HG02943 (cell line): ENCODE measurements at regions not wholly inside any gene's neighbourhood (a gene's known extent, or its start where the extent isn't known, plus 50 kb on each side); places are given as distances from the start of the nearest gene placed in this dataset.
"Not testable (repeated sequence)": the region's sequence is repeated elsewhere in the genome, so short reads cannot be mapped to it uniquely, and the experiment has no call there.

Experiments
- ATAC-seq: cut with Tn5 transposase; IDR thresholded peaks from one replicate; pipeline ENCODE4 v1.9.1; 2021; ENCODE audit warnings: mild to moderate bottlenecking, low read depth, moderate library complexity; ENCODE audit not compliant: unreplicated experiment

- not testable (repeated sequence) for ATAC-seq
These were observed 52.9 kb upstream of the CSF1 start for GRCh38 chr1:109857702-109858101.

- ATAC-seq = not testable (repeated sequence)
These were observed 54.7 kb upstream of the CSF1 start for GRCh38 chr1:109855986-109856385.

GRCh38 chr1:109853972-109854371 is 56.7 kb upstream of the CSF1 start:
- ATAC-seq = not testable (repeated sequence)

- not testable (repeated sequence) for ATAC-seq
These were observed 58.2 kb upstream of the CSF1 start for GRCh38 chr1:109852221-109853015.

GRCh38 chr1:109850827-109851226 is 59.8 kb upstream of the CSF1 start:
- no peak for ATAC-seq

- no peak for ATAC-seq
These were observed 60.5 kb upstream of the CSF1 start for GRCh38 chr1:109850194-109850593.

- no peak for ATAC-seq
These were observed 61.0 kb upstream of the CSF1 start for GRCh38 chr1:109849655-109850054.

DNA sequence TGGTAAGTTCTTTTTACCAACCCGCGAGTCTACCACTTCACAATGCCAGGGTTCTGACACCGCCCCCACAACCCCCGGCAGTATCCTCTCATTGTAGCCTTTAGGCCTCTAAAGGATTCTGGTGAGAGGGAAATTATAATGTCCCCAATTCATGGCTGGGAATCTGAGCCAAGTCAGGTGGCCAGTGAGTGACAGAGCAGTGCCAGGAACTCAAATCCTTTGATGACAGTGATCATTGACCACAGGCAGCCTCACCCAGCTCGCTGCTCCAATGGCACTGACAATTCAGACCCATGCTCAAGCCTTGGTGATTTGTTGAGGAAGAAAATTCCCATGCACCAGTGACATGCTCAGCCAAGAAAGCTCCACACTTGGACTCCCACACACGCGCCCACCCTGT is 63.4 kb upstream of the CSF1 start:
- no peak for ATAC-seq

DNA sequence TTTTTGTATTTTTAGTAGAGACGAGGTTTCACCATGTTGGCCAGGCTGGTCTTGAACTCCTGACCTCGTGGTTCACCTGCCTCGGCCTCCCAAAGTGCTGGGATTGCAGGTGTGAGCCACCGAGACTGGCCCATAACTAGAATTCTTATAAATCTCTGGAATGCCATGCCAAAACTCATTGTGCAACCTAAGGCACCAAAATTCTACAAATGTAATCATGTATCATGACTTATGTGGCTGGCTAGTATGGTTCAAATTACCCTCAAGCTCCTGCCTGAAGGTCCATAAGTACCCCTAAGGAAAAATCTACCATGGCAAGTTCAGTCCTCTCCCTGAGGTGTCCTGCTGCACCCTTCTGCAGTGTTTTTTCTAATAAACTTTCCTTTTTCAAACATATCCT is 63.8 kb upstream of the CSF1 start:
- ATAC-seq = no peak

GRCh38 chr1:109846162-109846561 is 64.5 kb upstream of the CSF1 start:
- no peak for ATAC-seq

DNA sequence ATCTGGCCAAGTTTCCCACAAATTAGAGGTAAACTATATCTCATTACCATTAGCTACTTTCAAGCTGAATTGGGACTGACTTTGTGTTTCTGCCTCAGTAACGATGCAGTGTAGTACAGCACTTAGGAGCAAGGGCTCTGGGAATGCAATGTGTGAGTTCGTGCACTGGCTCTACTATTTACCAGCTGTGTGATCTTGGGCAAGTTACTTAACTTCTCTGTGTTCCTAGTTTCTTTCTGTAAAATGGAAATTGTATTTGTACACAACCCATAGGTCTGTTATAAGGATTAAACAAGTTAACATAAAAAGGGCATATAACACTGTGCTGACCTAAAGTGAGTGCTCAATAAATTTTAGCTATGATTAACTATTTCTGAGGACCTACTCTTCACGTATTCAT is 65.0 kb upstream of the CSF1 start:
- ATAC-seq = no peak

GRCh38 chr1:109844609-109845008 is 66.0 kb upstream of the CSF1 start:
- ATAC-seq = no peak

- no peak for ATAC-seq
These were observed 70.5 kb upstream of the CSF1 start for GRCh38 chr1:109840011-109840629.

DNA sequence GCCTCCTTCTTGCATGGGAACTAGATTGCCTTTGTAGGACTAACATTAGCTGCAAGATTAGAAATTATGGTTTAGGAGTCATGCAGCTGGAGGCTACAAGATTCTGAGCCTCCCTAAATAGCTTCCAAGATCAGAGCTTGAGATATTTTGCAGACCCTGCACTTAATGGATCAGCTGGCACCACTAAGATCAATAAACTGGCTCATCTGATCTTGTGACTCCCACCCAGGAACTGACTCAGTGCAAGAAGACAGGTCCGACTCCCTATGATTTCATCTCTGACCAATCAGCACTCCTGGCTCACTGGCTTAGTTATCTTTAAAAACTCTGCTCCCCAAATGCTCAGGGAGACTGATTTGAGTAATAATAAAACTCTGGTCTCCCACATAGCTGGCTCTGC is 71.4 kb upstream of the CSF1 start:
- not testable (repeated sequence) for ATAC-seq

GRCh38 chr1:109838838-109839240 is 71.8 kb upstream of the CSF1 start:
- no peak for ATAC-seq

DNA sequence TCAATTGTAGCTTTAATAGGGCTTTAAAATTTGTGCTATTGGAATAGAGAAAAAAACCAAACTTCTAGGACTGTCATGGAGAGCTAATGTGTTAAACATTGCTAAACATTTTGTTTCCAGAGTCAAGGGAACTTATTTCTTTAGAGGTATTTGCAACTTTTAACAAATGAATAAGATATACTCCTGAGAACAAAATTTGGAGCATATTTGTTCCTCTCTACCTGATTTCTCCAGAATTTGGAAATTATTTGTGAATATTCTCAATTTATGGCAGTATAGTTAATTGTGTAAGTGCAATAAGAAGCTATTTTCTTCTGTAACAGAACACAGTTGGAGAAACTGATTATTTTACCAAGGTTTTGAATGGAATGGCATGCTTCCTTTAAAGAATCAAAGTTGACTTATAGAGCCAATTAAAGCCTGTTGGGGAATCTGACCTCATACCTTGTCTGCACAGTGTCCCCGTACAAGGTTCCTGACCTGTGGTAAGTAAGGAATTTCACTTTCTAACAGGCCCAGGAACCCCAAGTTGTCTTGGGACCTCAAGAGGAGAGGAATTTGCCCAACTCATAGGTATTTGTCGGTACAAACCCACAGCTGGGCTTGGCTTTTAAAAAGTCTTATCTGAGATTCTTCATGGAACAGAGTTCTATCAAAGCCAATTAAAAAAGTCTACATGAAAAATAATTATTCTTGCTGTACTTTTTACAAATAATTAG is 72.6 kb upstream of the CSF1 start:
- ATAC-seq = no peak

DNA sequence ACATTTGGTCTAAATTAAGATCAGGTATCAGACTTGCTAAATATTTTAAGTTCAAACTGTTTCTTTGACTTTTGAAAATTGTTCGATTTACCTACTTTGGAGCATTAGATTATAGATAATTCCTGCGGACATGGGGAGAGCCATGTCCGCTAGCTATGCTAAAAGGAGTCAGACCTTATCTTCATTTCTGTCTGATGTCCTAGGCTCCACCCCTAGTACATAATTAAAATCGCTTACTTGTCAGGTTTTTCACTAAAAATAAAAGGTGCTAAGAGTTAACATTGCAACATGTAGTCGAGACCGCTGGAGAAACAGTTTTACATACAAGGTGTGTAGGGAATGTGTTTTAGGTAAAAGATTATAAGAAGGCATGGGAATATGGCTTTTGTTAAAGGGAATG is 71.9 kb upstream of the EPS8L3 start:
- ATAC-seq = not testable (repeated sequence)

DNA sequence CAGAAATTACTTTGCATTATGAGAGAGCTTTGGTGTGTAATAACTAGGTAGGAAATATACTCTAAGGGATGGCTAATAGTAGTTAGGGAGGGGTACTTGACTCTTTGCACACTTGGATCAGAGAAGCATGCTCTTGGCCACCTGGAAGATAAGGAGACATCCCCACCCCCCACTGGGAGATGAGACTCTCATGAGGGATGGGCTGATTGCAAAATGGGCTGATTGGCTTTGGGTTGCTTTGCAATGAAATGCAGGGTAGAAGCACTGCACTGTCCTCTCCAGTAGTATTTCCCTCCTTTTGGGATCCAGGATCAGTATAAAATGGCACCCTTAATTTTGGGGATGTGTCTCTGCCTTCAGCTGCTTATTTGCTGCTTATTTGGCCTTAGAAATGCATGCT is 71.2 kb upstream of the EPS8L3 start:
- ATAC-seq = no peak

GRCh38 chr1:109832945-109833344 is 69.2 kb upstream of the EPS8L3 start:
- ATAC-seq = no peak

DNA sequence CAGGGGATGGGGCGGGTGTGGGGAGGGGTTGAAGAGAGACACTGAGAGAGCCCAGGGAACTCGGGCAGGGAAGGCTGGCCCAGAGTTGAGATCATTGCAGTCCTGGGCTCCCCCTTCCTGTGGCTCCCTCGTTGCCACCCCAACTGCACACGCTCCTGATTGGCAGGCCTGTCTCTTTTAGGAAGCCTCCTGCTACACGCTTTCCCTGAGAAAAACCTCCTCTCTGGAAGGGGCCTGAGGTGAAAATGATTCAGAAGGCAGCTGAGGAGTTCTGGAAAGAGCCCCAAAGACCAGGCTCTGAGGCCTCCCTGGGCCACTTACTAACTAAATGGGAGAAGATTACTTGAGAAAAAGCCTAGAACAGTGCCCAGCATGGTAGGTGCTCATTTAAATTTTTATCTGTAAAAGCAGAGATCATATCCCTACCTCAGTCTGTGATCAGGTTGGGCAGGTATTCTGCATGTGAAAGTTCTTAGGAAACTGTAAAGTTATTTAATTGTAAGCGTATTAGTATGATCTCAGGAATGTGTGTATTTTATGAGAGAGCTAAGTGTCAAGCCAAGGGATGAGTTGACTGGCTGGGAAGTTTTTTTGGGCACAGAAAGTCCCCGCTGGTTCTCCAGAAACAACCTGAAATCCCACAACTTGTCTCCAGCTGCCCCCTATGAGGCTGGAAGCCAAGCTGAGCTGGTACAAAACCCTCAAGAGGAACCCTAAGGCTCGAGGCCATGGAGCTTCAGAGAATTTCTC is 65.2 kb upstream of the EPS8L3 start:
- no peak for ATAC-seq

DNA sequence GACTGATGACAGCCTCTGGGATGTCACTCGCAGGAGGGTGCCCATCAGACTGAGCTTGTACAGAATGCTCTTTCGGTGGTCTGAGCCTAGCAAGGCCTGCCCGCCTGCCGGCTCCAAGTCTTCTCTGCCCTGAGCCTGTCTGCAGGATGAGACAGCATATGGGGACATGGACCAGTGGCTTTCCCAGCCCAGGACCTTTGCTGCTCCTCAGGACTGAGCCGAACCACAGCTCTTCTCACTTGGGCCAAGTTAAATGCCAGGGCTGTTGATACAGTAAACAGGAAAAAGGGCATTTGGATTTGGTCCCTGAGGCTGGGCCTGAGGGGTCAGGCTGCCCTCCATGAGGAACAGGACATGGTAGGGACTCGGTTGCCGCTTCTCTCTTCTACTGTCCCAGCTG is 64.3 kb upstream of the EPS8L3 start:
- no peak for ATAC-seq
